ENCODE measurements at regions not wholly inside any gene's neighbourhood (a gene's known extent, or its start where the extent isn't known, plus 50 kb on each side); places are given as distances from the start of the nearest gene placed in this dataset.
"Not testable (repeated sequence)": the region's sequence is repeated elsewhere in the genome, so short reads cannot be mapped to it uniquely, and the experiment has no call there.

- no peak for DNase-seq (ENCODE audit: extremely low read depth in 1 of 11, low read depth in 9 of 11, low spot score in 4 of 11)
These were observed 612.8 kb downstream of the RNF144A start for GRCh38 chr2:7530001-7530400.

GRCh38 chr2:7539077-7539476 is 621.9 kb downstream of the RNF144A start:
- no peak for DNase-seq (ENCODE audit: extremely low read depth in 1 of 11, low read depth in 9 of 11, low spot score in 4 of 11)

DNA sequence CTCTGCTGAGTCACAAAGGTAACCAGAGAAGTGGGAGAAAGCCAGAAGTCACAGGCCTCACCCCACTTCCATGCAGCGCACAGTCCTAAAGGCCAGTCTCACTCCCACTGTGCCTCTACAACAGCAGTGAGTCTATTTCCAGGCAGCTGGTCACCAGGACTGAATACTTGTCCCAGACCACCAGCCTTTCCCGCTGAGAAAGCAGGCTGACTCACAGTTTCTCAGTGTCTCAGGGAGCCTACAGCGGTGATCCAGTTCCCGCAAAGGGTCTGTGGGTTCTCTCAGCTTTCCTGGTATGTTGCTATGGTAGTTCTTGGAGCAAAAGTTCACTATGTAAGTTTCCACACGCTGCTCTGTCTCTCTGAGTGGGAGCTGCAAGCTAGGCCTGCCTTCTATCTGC is 622.5 kb downstream of the RNF144A start:
- no peak for DNase-seq (ENCODE audit: extremely low read depth in 1 of 11, low read depth in 9 of 11, low spot score in 4 of 11)

DNA sequence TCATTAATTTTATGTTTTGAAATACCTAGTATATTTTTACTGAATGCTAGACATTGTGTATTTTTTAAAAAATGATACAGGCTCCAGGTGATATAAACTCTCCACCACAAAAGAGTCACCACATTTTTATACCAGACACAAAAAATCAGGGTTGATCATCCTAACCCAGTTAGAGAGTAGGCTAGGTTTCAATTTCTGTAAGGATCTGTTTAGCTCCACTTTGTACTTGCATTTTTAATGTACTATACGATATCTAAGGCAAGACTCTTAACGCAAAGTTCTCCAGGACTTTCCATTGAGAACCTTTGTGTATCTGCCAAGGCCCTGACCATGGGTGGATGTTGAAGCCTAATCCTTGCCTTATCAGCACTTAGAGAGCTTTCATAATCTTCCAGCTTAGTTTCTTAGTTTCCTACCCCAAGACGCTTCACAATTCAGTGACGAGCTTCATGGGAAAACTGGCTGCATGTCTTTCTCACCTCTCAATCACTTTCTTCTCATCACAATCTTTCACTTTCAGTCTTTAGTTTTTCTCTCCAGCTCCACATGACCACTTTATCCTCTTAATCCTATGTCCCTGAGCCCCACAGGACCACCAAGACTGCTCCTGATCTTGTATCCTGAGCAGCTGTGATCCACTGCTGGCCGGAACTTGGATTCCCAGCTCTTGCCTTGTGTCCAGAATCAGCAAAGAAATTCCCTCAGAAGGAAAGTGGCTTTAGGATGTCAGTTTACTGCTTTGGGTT is 635.8 kb downstream of the RNF144A start:
- DNase-seq (ENCODE audit: extremely low read depth in 1 of 11, low read depth in 9 of 11, low spot score in 4 of 11): no peak

GRCh38 chr2:7555260-7555659 is 638.0 kb downstream of the RNF144A start:
- no peak for DNase-seq (ENCODE audit: extremely low read depth in 1 of 11, low read depth in 9 of 11, low spot score in 4 of 11)

- DNase-seq (ENCODE audit: extremely low read depth in 1 of 11, low read depth in 9 of 11, low spot score in 4 of 11): no peak
These were observed 640.2 kb downstream of the RNF144A start for GRCh38 chr2:7557376-7557775.

- DNase-seq (ENCODE audit: extremely low read depth in 1 of 11, low read depth in 9 of 11, low spot score in 4 of 11): no peak
These were observed 642.6 kb downstream of the RNF144A start for GRCh38 chr2:7559791-7560190.

GRCh38 chr2:7566382-7566881 is 649.2 kb downstream of the RNF144A start:
- no peak for DNase-seq (ENCODE audit: extremely low read depth in 1 of 11, low read depth in 9 of 11, low spot score in 4 of 11)

GRCh38 chr2:7567116-7567515 is 649.9 kb downstream of the RNF144A start:
- not testable (repeated sequence) for DNase-seq (ENCODE audit: extremely low read depth in 1 of 11, low read depth in 9 of 11, low spot score in 4 of 11)

GRCh38 chr2:7567646-7568045 is 650.4 kb downstream of the RNF144A start:
- DNase-seq (ENCODE audit: extremely low read depth in 1 of 11, low read depth in 9 of 11, low spot score in 4 of 11): no peak

- DNase-seq (ENCODE audit: extremely low read depth in 1 of 11, low read depth in 9 of 11, low spot score in 4 of 11): no peak
These were observed 653.0 kb downstream of the RNF144A start for GRCh38 chr2:7570247-7570646.

DNA sequence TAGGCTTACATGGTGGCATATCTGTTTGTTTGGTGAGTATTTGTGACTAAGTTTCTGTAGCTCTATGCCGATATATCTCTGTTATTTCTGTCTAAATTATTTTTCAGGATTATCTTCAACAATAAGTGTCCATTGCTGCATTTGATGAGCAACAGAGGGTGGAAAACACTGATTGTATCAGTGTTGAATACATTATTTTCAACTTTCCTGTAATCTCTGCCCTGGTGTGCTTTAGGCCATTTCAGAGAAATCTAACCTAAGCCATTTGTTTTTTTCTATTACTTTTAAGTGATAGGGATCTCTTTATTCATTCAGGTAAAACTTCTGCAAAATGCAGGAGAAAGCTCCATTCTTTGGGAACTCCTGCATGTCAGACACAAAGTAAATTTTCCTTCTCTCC is 654.5 kb downstream of the RNF144A start:
- no peak for DNase-seq (ENCODE audit: extremely low read depth in 1 of 11, low read depth in 9 of 11, low spot score in 4 of 11)

GRCh38 chr2:7572450-7572849 is 655.2 kb downstream of the RNF144A start:
- DNase-seq (ENCODE audit: extremely low read depth in 1 of 11, low read depth in 9 of 11, low spot score in 4 of 11): no peak

DNA sequence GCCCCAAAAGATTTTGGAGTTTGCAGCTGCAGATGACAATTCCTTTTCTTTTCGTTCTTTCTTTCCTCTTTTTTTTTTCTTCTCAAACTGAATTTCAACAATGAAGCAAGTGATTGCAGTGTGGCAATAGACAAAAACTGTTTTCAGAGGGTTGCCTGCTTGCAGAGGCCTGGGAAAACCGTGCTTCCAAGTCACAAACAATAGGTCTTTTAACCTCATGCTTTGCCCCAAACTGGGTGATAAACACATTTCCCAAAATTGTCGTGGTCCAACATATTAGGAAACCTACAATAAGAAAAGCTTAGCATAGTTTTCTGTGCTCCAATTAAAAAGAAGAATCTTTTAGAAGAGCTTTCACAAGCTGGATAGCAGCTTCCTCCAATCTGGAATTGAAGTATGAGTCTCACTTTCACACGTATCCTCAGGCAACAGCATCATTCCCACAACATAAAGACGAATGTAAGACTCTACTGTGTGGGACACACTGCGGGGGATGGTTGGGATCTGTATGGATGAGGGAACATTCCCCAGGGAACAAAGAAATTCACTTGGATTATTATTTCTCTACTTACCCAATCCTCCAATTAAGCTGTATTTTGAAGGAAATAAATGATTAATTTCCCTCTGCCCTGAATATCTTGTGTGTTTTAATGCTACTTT is 656.1 kb downstream of the RNF144A start:
- no peak for DNase-seq (ENCODE audit: extremely low read depth in 1 of 11, low read depth in 9 of 11, low spot score in 4 of 11)

DNA sequence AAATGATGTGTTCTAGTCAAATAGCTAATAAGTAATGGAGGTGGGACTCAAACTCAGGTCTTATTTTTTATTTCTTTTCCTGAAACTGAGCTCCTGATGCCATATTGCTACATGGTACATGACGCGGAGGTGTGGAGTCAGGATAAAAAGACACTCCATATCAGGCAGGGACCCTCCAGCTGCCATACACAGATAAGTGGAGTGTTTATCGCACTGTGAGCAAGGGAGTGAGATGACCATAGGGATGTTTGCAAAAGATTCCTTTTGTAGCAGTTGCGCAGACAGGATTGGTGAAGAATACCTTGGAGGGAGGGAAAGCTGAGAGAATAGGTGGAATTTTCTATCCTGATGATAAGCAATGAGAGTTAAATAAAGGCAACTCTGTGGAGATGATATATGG is 657.2 kb downstream of the RNF144A start:
- no peak for DNase-seq (ENCODE audit: extremely low read depth in 1 of 11, low read depth in 9 of 11, low spot score in 4 of 11)

DNA sequence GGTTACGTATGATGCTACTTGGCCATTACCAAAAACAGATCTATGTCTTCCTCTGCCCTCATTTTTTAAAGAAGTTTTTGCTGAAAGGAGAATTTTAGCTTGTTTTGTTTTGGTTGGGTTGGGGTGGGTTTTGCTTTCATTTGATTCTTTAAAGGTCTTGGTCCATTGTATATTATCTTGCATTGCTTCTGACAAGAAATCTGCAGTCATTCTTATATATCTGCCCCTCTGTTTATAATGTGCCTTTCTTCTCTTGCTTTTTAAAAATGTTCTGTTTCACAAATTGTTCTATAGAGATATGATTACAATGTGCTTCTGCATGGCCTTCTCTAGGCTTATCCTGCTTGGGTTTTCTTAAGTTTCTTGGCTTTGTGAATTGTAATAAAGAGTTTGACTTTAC is 660.6 kb downstream of the RNF144A start:
- DNase-seq (ENCODE audit: extremely low read depth in 1 of 11, low read depth in 9 of 11, low spot score in 4 of 11): no peak

- no peak for DNase-seq (ENCODE audit: extremely low read depth in 1 of 11, low read depth in 9 of 11, low spot score in 4 of 11)
These were observed 666.8 kb downstream of the RNF144A start for GRCh38 chr2:7584017-7584416.

DNA sequence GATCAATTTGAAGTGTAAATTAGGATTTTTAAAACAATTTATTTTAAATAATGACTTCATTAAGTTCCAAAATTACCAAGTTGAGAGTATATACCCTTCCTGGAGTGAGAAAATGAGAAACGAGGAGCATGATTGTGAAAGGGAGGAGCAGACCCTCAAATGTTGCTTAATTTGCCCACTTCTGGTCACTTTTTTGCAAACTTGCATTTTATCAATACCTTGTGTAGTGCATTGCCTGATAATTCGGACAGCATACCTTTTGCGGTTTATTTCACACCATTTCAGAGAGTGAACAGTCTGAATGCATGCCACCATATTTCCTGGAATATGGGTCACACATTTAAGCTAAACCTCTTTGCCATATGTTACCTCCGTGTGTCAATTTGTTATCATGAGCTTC is 669.7 kb downstream of the RNF144A start:
- DNase-seq (ENCODE audit: extremely low read depth in 1 of 11, low read depth in 9 of 11, low spot score in 4 of 11): no peak

GRCh38 chr2:7588295-7588694 is 671.1 kb downstream of the RNF144A start:
- no peak for DNase-seq (ENCODE audit: extremely low read depth in 1 of 11, low read depth in 9 of 11, low spot score in 4 of 11)

- no peak for DNase-seq (ENCODE audit: extremely low read depth in 1 of 11, low read depth in 9 of 11, low spot score in 4 of 11)
These were observed 675.5 kb downstream of the RNF144A start for GRCh38 chr2:7592618-7593140.

DNA sequence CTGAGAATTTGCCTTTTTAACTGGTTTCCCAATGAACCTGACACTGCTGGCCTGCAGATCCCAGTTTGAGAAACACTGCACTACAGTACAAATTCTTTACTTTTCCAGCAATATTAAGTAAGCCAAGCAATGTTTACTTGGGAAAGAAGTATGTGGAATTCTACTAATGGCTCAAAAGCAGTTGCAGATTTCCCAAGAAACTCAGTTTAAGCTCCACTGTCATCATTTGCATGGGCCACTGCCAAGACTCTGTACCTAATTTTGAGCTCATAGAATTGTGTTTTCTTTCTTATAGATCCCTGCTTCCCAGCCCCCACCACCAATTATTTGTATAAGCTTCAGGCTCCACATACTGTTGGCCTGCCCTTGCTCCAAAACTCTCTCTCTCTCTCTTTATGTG is 676.1 kb downstream of the RNF144A start:
- no peak for DNase-seq (ENCODE audit: extremely low read depth in 1 of 11, low read depth in 9 of 11, low spot score in 4 of 11)

Measured in renal cortex interstitium (tissue), 11 donors.